ENCODE measurements at regions not wholly inside any gene's neighbourhood (a gene's known extent, or its start where the extent isn't known, plus 50 kb on each side); places are given as distances from the start of the nearest gene placed in this dataset.

- no peak overlapping the region for H3K4me3 ChIP-seq (replicated peaks; ENCODE audit: low read depth, low read length)
- no peak for TF ChIP-seq CTCF (IDR thresholded peaks at IDR 0.05; ENCODE audit: low read length, missing control alignments)
- peak; percentile 71 for DNase-seq (ENCODE audit: low read depth)
Measured at GRCh38 chr1:238589843-238590435, 699.2 kb upstream of the ZP4 start.

GRCh38 chr1:238582816-238583215 is 692.1 kb upstream of the ZP4 start:
- TF ChIP-seq CTCF (IDR thresholded peaks at IDR 0.05; ENCODE audit: low read length, missing control alignments) = no peak
- no peak overlapping the region for H3K4me3 ChIP-seq (replicated peaks; ENCODE audit: low read depth, low read length)
- DNase-seq (ENCODE audit: low read depth) = no peak

- no peak for TF ChIP-seq CTCF (IDR thresholded peaks at IDR 0.05; ENCODE audit: low read length, missing control alignments)
- DNase-seq (ENCODE audit: low read depth) = no peak
- H3K4me3 ChIP-seq (replicated peaks; ENCODE audit: low read depth, low read length) = no peak overlapping the region
Measured at GRCh38 chr1:238581332-238581731, 690.6 kb upstream of the ZP4 start.

- DNase-seq (ENCODE audit: low read depth) = no peak
- no peak for TF ChIP-seq CTCF (IDR thresholded peaks at IDR 0.05; ENCODE audit: low read length, missing control alignments)
- no peak overlapping the region for H3K4me3 ChIP-seq (replicated peaks; ENCODE audit: low read depth, low read length)
Measured at GRCh38 chr1:238568735-238569134, 678.0 kb upstream of the ZP4 start.

DNA sequence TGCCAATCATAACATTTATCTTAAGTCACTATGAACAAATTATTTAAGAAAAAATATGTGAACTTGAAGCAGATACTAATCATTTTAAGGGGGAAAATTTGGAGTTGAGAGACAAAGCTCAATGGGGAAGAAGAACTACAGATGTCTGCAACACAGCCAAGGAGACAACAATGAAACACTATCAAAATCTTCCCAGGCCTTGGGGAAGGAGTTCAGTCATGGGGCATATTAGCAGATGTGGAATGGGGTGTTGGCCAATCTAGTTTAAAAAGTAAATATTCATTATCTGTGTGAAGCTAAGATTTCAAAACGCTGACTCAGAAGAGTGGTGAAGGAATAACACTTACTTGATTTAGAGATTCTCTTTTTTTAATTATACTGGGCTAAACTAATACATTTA is 671.6 kb upstream of the ZP4 start:
- H3K4me3 ChIP-seq (replicated peaks; ENCODE audit: low read depth, low read length) = no peak overlapping the region
- DNase-seq (ENCODE audit: low read depth) = peak; percentile 27
- no peak for TF ChIP-seq CTCF (IDR thresholded peaks at IDR 0.05; ENCODE audit: low read length, missing control alignments)

GRCh38 chr1:238558746-238559145 is 668.0 kb upstream of the ZP4 start:
- no peak for DNase-seq (ENCODE audit: low read depth)
- H3K4me3 ChIP-seq (replicated peaks; ENCODE audit: low read depth, low read length) = no peak overlapping the region
- no peak for TF ChIP-seq CTCF (IDR thresholded peaks at IDR 0.05; ENCODE audit: low read length, missing control alignments)

GRCh38 chr1:238558156-238558555 is 667.4 kb upstream of the ZP4 start:
- DNase-seq (ENCODE audit: low read depth) = peak; percentile 70
- H3K4me3 ChIP-seq (replicated peaks; ENCODE audit: low read depth, low read length) = no peak overlapping the region
- TF ChIP-seq CTCF (IDR thresholded peaks at IDR 0.05; ENCODE audit: low read length, missing control alignments) = no peak

All from fibroblast of pulmonary artery (primary cell).